Fibroblast of lung (primary cell): ENCODE measurements at regions not wholly inside any gene's neighbourhood (a gene's known extent, or its start where the extent isn't known, plus 50 kb on each side); places are given as distances from the start of the nearest gene placed in this dataset.

Experiments used
- DNase-seq, 2 donors: peaks; one replicate each; pipeline versions ENCODE4 v3.0.0 to v3.0.0-alpha.2; 2010; ENCODE audit warnings: low read depth in 2 of 2
- H2AFZ ChIP-seq: 2 replicates; pipeline ENCODE4 v1.5.1; 2012; ENCODE audit warnings: low read length, control low read depth, inconsistent platforms
- H3K27ac ChIP-seq: 2 replicates; pipeline ENCODE4 v1.5.1; 2011; ENCODE audit warnings: low read length, control low read depth; ENCODE audit not compliant: insufficient read depth
- H3K27me3 ChIP-seq: 2 replicates; pipeline ENCODE4 v1.5.1; 2011; ENCODE audit warnings: mild to moderate bottlenecking, low read length; ENCODE audit not compliant: control insufficient read depth, insufficient read depth
- H3K36me3 ChIP-seq: 2 replicates; pipeline ENCODE4 v1.5.1; 2011; ENCODE audit warnings: low read length; ENCODE audit not compliant: control insufficient read depth, insufficient read depth
- H3K4me1 ChIP-seq: 2 replicates; pipeline ENCODE4 v1.5.1; 2011; ENCODE audit warnings: low read length; ENCODE audit not compliant: control insufficient read depth, insufficient read depth; ENCODE audit errors: extremely low read depth
- H3K4me2 ChIP-seq: 2 replicates; pipeline ENCODE4 v1.5.1; 2011; ENCODE audit warnings: low read length, control low read depth; ENCODE audit not compliant: insufficient read depth; ENCODE audit errors: extremely low read depth
- H3K4me3 ChIP-seq, 4 experiments: fragments of 200-600 bp in 1 of 4; sonication (generic) in 1 of 4; replicated peaks in 1 of 4; 2 replicates each; pipeline ENCODE4 v1.5.1; 2011 to 2016; ENCODE audit warnings: low read length in 4 of 4, low read depth in 3 of 4, mild to moderate bottlenecking in 3 of 4, control low read depth in 2 of 4, inconsistent platforms in 1 of 4, mixed read lengths in 1 of 4; ENCODE audit not compliant: insufficient read depth in 1 of 4; ENCODE audit errors: control extremely low read depth in 1 of 4
- H3K79me2 ChIP-seq: 2 replicates; pipeline ENCODE4 v1.5.1; 2012; ENCODE audit warnings: mild to moderate bottlenecking, low read length, inconsistent platforms; ENCODE audit not compliant: control insufficient read depth, insufficient read depth
- H3K9ac ChIP-seq: 2 replicates; pipeline ENCODE4 v1.5.1; 2011; ENCODE audit warnings: mild to moderate bottlenecking, low read length, control low read depth; ENCODE audit not compliant: insufficient read depth
- H3K9me3 ChIP-seq: 2 replicates; pipeline ENCODE4 v1.5.1; 2012; ENCODE audit warnings: low read depth, low read length; ENCODE audit not compliant: control insufficient read depth, insufficient read depth
- H4K20me1 ChIP-seq: 2 replicates; pipeline ENCODE4 v1.5.1; 2011; ENCODE audit warnings: low read length; ENCODE audit not compliant: control insufficient read depth, insufficient read depth; ENCODE audit errors: extremely low read depth
- CTCF ChIP-seq, 2 donors: IDR thresholded peaks in 1 of 2; conservative IDR thresholded peaks in 1 of 2; 1 replicate in 1 of 2; 2 replicates in 1 of 2; pipeline ENCODE4 v1.5.1; 2011 to 2012; ENCODE audit warnings: low read length in 2 of 2, control low read depth in 1 of 2, inconsistent platforms in 1 of 2, low read depth in 1 of 2, mild to moderate bottlenecking in 1 of 2
- EZH2 ChIP-seq: IDR thresholded peaks from 2 replicates; pipeline ENCODE4 v1.5.1; 2012; ENCODE audit warnings: low read length, control low read depth, mild to moderate bottlenecking; ENCODE audit errors: missing control alignments

- H3K4me3 ChIP-seq: no peak overlapping the region
- no peaks in the 10 kb centered on the region for H3K9me3 ChIP-seq
- H3K36me3 ChIP-seq: no peaks in the 10 kb centered on the region
- no peak overlapping the region for H3K27ac ChIP-seq
- no peak overlapping the region for H2AFZ ChIP-seq
- H3K79me2 ChIP-seq: no peaks in the 10 kb centered on the region
- H3K4me1 ChIP-seq: peaks cover 2% of the 10 kb centered on the region
- TF ChIP-seq CTCF (conservative IDR thresholded peaks at IDR 0.05 in 1 of 2, IDR thresholded peaks at IDR 0.05 in 1 of 2; ENCODE audit: low read depth in 1 of 2, low read length in 2 of 2) (no peak), EZH2 (no peak)
- no peaks in the 10 kb centered on the region for H3K27me3 ChIP-seq
- H4K20me1 ChIP-seq: no peaks in the 10 kb centered on the region
- H3K9ac ChIP-seq: no peak overlapping the region
- no peak overlapping the region for H3K4me2 ChIP-seq
- no peak for DNase-seq
Observed at GRCh38 chr13:107830804-107831203, 384.5 kb downstream of the LIG4 start.

GRCh38 chr13:107827840-107828549, 387.3 kb downstream of the LIG4 start:
- no peaks in the 10 kb centered on the region for H4K20me1 ChIP-seq
- DNase-seq: no peak
- no peaks in the 10 kb centered on the region for H3K9me3 ChIP-seq
- H3K36me3 ChIP-seq: no peaks in the 10 kb centered on the region
- no peak overlapping the region for H3K9ac ChIP-seq
- no peak overlapping the region for H3K4me3 ChIP-seq
- no peak overlapping the region for H3K4me2 ChIP-seq
- no peak overlapping the region for H2AFZ ChIP-seq
- TF ChIP-seq CTCF (conservative IDR thresholded peaks at IDR 0.05 in 1 of 2, IDR thresholded peaks at IDR 0.05 in 1 of 2; ENCODE audit: low read depth in 1 of 2, low read length in 2 of 2) (no peak), EZH2 (no peak)
- no peaks in the 10 kb centered on the region for H3K4me1 ChIP-seq
- no peaks in the 10 kb centered on the region for H3K27me3 ChIP-seq
- H3K79me2 ChIP-seq: no peaks in the 10 kb centered on the region
- H3K27ac ChIP-seq: no peak overlapping the region

GRCh38 chr13:107824635-107825034, 390.7 kb downstream of the LIG4 start:
- TF ChIP-seq EZH2 (no peak), CTCF (conservative IDR thresholded peaks at IDR 0.05 in 1 of 2, IDR thresholded peaks at IDR 0.05 in 1 of 2; ENCODE audit: low read depth in 1 of 2, low read length in 2 of 2) (no peak)
- Histone ChIP-seq H3K4me3 (no peak overlapping the region), H3K79me2 (no peaks in the 10 kb centered on the region), H3K4me1 (no peaks in the 10 kb centered on the region), H3K9ac (no peak overlapping the region), H3K4me2 (no peak overlapping the region), H3K27ac (no peak overlapping the region), H3K27me3 (no peaks in the 10 kb centered on the region), H3K9me3 (no peaks in the 10 kb centered on the region), H3K36me3 (no peaks in the 10 kb centered on the region), H2AFZ (no peak overlapping the region), H4K20me1 (no peaks in the 10 kb centered on the region)
- no peak for DNase-seq
